Activated naive CD4-positive, alpha-beta T cell treated with anti-CD3 and anti-CD28 coated beads for 36 hours (primary cell): ENCODE measurements at regions not wholly inside any gene's neighbourhood (a gene's known extent, or its start where the extent isn't known, plus 50 kb on each side); places are given as distances from the start of the nearest gene placed in this dataset.

ENCODE experiments used
- CTCF ChIA-PET: fragments of 350-600 bp; sonication (Branson Sonifier 250); formaldehyde crosslinking; loops from one replicate; lab custom pipeline; 2021; ENCODE audit warnings: antibody characterized with exemption; lab: Charles Lee
- DNase-seq: peaks from one replicate; pipeline ENCODE4 v3.0.0-alpha.2; 2020
- H3K27ac Mint-ChIP-seq: one replicate; pipeline ENCODE4 v1.8.0; 2021; ENCODE audit warnings: mild to moderate bottlenecking, mixed read lengths
- H3K27me3 Mint-ChIP-seq: one replicate; pipeline ENCODE4 v1.8.0; 2021; ENCODE audit warnings: low read depth, mixed read lengths
- H3K36me3 Mint-ChIP-seq: one replicate; pipeline ENCODE4 v1.8.0; 2021; ENCODE audit warnings: low read depth, mixed read lengths
- H3K4me1 Mint-ChIP-seq: one replicate; pipeline ENCODE4 v1.8.0; 2021; ENCODE audit warnings: low read depth, mixed read lengths
- H3K4me3 Mint-ChIP-seq: one replicate; pipeline ENCODE4 v1.8.0; 2021; ENCODE audit warnings: mild to moderate bottlenecking, moderate library complexity, mixed read lengths
- H3K9me3 Mint-ChIP-seq: one replicate; pipeline ENCODE4 v1.8.0; 2021; ENCODE audit warnings: mixed read lengths
- intact Hi-C: fragments of 100-400 bp; cut with micrococcal nuclease; formaldehyde crosslinking; loops from one replicate; pipeline ENCODE4 v1.15.1; 2023

GRCh38 chr2:216770717-216771116 lies 75.4 kb upstream of the IGFBP5 start:
- H3K27me3 Mint-ChIP-seq: peaks cover 7% of the 10 kb centered on the region
- no peak overlapping the region for H3K4me3 Mint-ChIP-seq
- CTCF ChIA-PET: interaction anchor here (0.9 kb wide), 1 partner anchor 11 kb away, joined by 3 read pairs; no protein-coding TSS in a partner anchor
- DNase-seq: no peak
- no peak overlapping the region for H3K27ac Mint-ChIP-seq
- H3K9me3 Mint-ChIP-seq: peaks cover 1% of the 10 kb centered on the region
- intact Hi-C loops: loop anchor here (10.0 kb wide), 1 partner anchor 394 kb away; no protein-coding TSS in a partner anchor
- H3K4me1 Mint-ChIP-seq: no peaks in the 10 kb centered on the region
- no peaks in the 10 kb centered on the region for H3K36me3 Mint-ChIP-seq

- H3K27ac Mint-ChIP-seq: no peak overlapping the region
- H3K4me3 Mint-ChIP-seq: no peak overlapping the region
- H3K27me3 Mint-ChIP-seq: peaks cover 10% of the 10 kb centered on the region
- H3K9me3 Mint-ChIP-seq: peaks cover 1% of the 10 kb centered on the region
- H3K4me1 Mint-ChIP-seq: no peaks in the 10 kb centered on the region
- CTCF ChIA-PET: interaction anchor here (0.9 kb wide), 1 partner anchor 10 kb away, joined by 3 read pairs; no protein-coding TSS in a partner anchor
- intact Hi-C loops: loop anchor here (10.0 kb wide), 1 partner anchor 395 kb away; no protein-coding TSS in a partner anchor
- no peaks in the 10 kb centered on the region for H3K36me3 Mint-ChIP-seq
- DNase-seq: no peak
Measured at GRCh38 chr2:216770050-216770449, 74.7 kb upstream of the IGFBP5 start.

GRCh38 chr2:216769626-216770025 lies 74.3 kb upstream of the IGFBP5 start:
- intact Hi-C loops: loop anchor here (10.0 kb wide), 1 partner anchor 395 kb away; no protein-coding TSS in a partner anchor
- DNase-seq: no peak
- no peak overlapping the region for H3K27ac Mint-ChIP-seq
- no peak overlapping the region for H3K4me3 Mint-ChIP-seq
- peaks cover 1% of the 10 kb centered on the region for H3K9me3 Mint-ChIP-seq
- no peaks in the 10 kb centered on the region for H3K36me3 Mint-ChIP-seq
- H3K27me3 Mint-ChIP-seq: peaks cover 10% of the 10 kb centered on the region
- no peaks in the 10 kb centered on the region for H3K4me1 Mint-ChIP-seq
- CTCF ChIA-PET: interaction anchor here (0.9 to 1.1 kb wide), 2 partner anchors 10 kb away, joined by 3 read pairs; no protein-coding TSS in a partner anchor

DNA sequence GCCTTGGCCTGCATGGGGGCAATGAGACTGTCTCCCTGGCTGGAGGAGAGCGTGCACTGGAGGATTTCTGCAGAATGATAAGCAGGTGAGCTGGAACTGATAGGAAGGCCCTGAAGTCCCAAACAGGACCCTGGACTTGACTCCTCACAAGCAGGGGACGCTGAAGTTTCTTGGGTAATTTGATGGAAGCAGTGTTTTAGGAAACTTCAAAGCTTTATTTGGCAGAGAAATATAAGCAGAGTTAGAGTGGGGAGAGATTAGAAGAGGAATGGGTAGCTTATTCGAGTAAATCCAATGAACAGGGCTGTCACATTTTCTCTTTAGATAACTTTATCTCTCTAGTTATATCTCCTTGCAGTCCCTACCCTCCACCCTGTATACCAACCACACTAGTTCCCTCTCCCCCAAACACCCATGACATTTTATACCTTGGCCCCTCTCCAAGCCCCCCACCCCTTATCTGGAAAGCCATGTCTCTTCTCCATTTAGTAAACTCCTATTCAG lies 73.6 kb upstream of the IGFBP5 start:
- Mint-ChIP-seq H3K4me1 (no peaks in the 10 kb centered on the region), H3K27me3 (peaks cover 13% of the 10 kb centered on the region), H3K9me3 (peaks cover 1% of the 10 kb centered on the region), H3K4me3 (no peak overlapping the region), H3K27ac (no peak overlapping the region), H3K36me3 (no peaks in the 10 kb centered on the region)
- DNase-seq: no peak
- CTCF ChIA-PET: interaction anchor here (1.1 kb wide), 1 partner anchor 11 kb away, joined by 3 read pairs; no protein-coding TSS in a partner anchor
- intact Hi-C loops: no loop called here

DNA sequence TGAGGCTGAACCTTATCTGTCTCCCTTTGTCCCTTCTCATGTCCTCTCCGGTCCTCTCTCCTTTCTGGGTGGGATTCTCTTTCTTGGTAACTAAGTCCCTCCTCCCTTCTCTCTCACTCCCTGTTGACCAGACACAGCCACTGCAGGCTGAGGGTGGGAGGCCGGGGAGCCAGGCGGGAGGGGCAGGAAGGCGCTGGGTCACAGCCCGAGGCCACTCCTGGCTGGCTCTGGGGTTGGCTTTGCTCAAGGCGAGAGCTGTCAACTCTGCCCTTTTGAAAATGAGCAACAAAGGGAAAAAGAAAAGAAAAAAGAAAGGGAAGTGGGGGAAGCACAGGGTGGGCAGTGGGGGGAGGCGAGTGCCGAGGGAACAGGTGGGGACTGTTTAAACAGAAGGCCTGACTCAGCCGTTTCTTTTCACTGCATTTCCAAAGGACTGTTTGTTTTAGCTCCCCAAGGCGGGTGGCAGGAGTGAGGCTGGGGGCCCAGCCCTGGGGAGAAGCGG lies 70.5 kb upstream of the IGFBP5 start:
- H3K27ac Mint-ChIP-seq: no peak overlapping the region
- no peaks in the 10 kb centered on the region for H3K36me3 Mint-ChIP-seq
- no peaks in the 10 kb centered on the region for H3K9me3 Mint-ChIP-seq
- CTCF ChIA-PET: no interaction called here
- no peak overlapping the region for H3K4me3 Mint-ChIP-seq
- H3K4me1 Mint-ChIP-seq: no peaks in the 10 kb centered on the region
- no peak for DNase-seq
- H3K27me3 Mint-ChIP-seq: peaks cover 11% of the 10 kb centered on the region
- intact Hi-C loops: no loop called here

- H3K4me3 Mint-ChIP-seq: no peak overlapping the region
- H3K27ac Mint-ChIP-seq: no peak overlapping the region
- CTCF ChIA-PET: no interaction called here
- no peaks in the 10 kb centered on the region for H3K9me3 Mint-ChIP-seq
- H3K36me3 Mint-ChIP-seq: no peaks in the 10 kb centered on the region
- DNase-seq: no peak
- peaks cover 11% of the 10 kb centered on the region for H3K27me3 Mint-ChIP-seq
- intact Hi-C loops: no loop called here
- H3K4me1 Mint-ChIP-seq: no peaks in the 10 kb centered on the region
Measured at GRCh38 chr2:216763396-216763795, 68.0 kb upstream of the IGFBP5 start.

DNA sequence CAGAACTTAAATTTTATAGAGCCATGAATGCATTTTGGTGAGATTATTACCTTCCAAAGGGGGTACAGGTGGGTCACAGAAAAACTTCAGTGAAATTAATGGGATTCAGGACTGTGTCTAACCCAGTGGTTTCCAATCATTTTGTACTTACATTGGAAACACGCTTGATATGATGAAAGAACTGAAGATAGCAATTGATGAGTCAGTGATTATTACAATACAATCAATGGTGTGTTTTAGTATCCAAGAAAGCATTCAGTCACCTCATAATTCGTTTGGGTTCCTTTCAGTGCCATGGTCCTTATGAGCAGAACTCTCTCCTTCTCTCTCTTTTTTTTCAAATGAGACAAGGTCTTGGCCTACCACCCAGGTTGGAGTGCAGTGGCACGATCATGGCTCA lies 66.5 kb upstream of the IGFBP5 start:
- H3K4me3 Mint-ChIP-seq: no peak overlapping the region
- H3K27ac Mint-ChIP-seq: no peak overlapping the region
- no peaks in the 10 kb centered on the region for H3K4me1 Mint-ChIP-seq
- no peaks in the 10 kb centered on the region for H3K36me3 Mint-ChIP-seq
- DNase-seq: no peak
- peaks cover 11% of the 10 kb centered on the region for H3K27me3 Mint-ChIP-seq
- CTCF ChIA-PET: no interaction called here
- no peaks in the 10 kb centered on the region for H3K9me3 Mint-ChIP-seq
- intact Hi-C loops: no loop called here

DNA sequence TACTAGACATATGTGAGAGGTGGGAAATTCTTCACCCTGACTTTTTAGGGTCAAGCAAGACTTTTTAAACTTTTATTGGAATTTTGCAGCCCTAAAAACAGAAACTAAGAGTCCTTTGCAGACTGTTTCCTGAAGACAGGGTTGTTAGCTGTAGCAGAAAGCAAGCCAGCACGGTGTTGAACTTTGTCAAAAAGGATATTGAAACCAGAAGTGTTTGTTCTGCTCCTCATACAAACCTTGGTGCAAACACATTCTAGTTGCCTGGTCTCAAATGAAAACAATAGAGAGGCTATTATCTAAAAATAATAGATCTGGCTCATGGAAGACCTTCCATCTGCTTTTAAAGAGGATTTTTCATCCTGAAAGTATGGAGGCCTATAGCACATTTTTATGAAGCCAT lies 65.8 kb upstream of the IGFBP5 start:
- Mint-ChIP-seq H3K27me3 (peaks cover 7% of the 10 kb centered on the region), H3K27ac (no peak overlapping the region), H3K4me3 (no peak overlapping the region), H3K4me1 (no peaks in the 10 kb centered on the region), H3K9me3 (no peaks in the 10 kb centered on the region), H3K36me3 (no peaks in the 10 kb centered on the region)
- CTCF ChIA-PET: no interaction called here
- intact Hi-C loops: no loop called here
- DNase-seq: no peak

DNA sequence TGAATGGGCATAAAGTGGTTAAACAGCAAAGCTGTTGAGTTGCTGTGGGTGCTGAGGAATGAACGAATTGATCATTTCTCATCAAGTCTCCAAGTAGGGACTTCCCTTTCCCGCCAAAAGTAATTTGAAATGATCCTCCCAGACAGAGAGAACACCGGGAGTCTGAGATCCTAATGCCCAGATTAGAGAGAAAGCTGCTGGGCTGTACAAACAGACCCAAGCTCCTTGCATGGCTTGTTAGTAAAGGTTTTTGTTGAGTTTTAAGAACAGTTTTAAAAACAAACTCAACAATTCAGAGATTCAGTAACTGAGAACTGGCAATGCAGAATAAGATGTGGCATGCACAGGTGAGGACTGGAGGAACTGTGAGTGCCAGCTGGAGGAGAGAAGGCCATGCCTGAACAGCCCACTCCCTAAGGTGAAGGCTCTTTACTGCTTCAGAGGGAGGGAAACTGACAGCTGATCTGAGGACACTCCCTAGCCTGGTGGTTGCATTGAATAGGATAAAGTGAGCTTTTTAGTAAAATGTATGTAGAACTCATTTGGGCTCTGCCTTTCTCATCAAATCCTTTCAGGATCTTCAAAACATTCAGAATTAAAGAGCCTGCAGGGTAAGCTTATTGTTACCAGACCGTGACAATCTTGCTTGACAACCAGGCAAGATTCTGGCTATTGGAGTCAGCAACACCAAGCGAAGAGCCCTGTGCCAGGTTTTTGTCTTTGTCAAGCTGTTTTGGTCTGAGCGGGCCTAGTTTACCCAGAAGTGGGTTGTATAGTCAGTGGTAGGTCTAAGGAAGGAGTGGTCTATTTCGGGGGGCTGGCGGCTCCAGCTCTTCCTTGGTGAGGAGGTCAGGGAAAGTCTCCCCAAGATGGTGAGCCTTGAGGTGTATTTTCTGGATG lies 63.2 kb upstream of the IGFBP5 start:
- intact Hi-C loops: no loop called here
- H3K9me3 Mint-ChIP-seq: no peaks in the 10 kb centered on the region
- no peak for DNase-seq

DNA sequence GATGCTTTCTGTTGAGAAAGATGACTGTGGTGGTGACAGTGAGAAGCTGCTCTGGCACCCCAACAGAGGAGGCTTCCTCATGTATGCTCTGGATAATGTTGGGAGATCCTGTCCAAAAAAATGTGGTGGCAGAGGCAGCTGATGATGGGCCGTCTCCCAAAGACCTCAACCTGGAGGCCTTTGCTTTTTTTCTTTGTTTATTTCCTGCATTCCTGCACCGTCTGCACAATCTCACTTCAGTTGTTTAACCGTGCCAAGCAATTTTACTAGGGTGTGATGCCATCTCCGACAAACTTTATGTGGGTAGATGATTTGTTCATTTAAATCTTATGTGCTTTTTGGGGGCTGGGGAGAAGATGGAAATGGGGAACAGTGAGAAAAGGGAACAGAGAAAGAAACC lies 62.2 kb upstream of the IGFBP5 start:
- H3K4me3 Mint-ChIP-seq: no peak overlapping the region
- H3K27ac Mint-ChIP-seq: no peak overlapping the region
- no peaks in the 10 kb centered on the region for H3K36me3 Mint-ChIP-seq
- H3K27me3 Mint-ChIP-seq: no peaks in the 10 kb centered on the region
- no peaks in the 10 kb centered on the region for H3K9me3 Mint-ChIP-seq
- CTCF ChIA-PET: no interaction called here
- H3K4me1 Mint-ChIP-seq: no peaks in the 10 kb centered on the region
- intact Hi-C loops: no loop called here
- DNase-seq: no peak

More for the DNA sequence above, 63.2 kb upstream of the IGFBP5 start:
- Mint-ChIP-seq H3K4me1 (no peaks in the 10 kb centered on the region), H3K27me3 (no peaks in the 10 kb centered on the region), H3K4me3 (no peak overlapping the region), H3K36me3 (no peaks in the 10 kb centered on the region), H3K27ac (no peak overlapping the region)
- CTCF ChIA-PET: no interaction called here

- Mint-ChIP-seq H3K27me3 (no peaks in the 10 kb centered on the region), H3K4me1 (no peaks in the 10 kb centered on the region), H3K27ac (no peak overlapping the region), H3K9me3 (no peaks in the 10 kb centered on the region), H3K4me3 (no peak overlapping the region), H3K36me3 (no peaks in the 10 kb centered on the region)
- CTCF ChIA-PET: interaction anchor here (1.5 kb wide), 1 partner anchor 10 kb away, joined by 3 read pairs; no protein-coding TSS in a partner anchor
- intact Hi-C loops: no loop called here
- DNase-seq: no peak
Measured at GRCh38 chr2:216756435-216756834, 61.1 kb upstream of the IGFBP5 start.

DNA sequence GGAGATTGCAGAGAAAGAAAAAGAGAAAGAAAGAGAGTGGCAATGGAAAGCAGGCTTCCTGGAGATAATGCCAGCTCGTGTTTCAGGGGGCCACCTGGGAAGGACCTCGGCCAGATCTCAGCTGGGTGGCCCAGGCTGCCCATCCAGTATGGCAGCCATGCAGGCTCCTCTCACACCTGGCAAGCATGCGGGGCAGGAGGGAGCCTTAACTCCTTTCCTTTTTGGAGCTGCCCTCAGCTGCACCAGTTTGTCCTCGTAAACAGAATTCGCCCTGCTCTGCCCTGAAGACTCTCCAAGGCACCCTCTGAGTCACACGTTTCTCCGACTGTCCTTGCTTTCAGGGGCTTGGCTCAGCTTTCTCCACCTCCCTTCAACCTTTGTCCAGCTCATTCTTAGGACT lies 59.5 kb upstream of the IGFBP5 start:
- H3K36me3 Mint-ChIP-seq: no peaks in the 10 kb centered on the region
- peaks cover 2% of the 10 kb centered on the region for H3K27me3 Mint-ChIP-seq
- CTCF ChIA-PET: no interaction called here
- intact Hi-C loops: no loop called here
- H3K4me3 Mint-ChIP-seq: no peak overlapping the region
- no peak for DNase-seq
- H3K9me3 Mint-ChIP-seq: no peaks in the 10 kb centered on the region
- no peak overlapping the region for H3K27ac Mint-ChIP-seq
- no peaks in the 10 kb centered on the region for H3K4me1 Mint-ChIP-seq
